B cell (primary cell): ENCODE measurements at regions not wholly inside any gene's neighbourhood (a gene's known extent, or its start where the extent isn't known, plus 50 kb on each side); places are given as distances from the start of the nearest gene placed in this dataset.

Experiments used
- ATAC-seq: fragments of 200-7000 bp; cut with Tn5 transposase; one replicate; pipeline ENCODE4 v1.10.0; 2021; ENCODE audit warnings: low read depth, mild to moderate bottlenecking, moderate number of reproducible peaks, moderate library complexity
- CTCF ChIA-PET: fragments of 350-600 bp; sonication (Branson Sonifier 250); formaldehyde crosslinking; loops from one replicate; lab custom pipeline; 2021; ENCODE audit warnings: antibody characterized with exemption, inconsistent platforms; lab: Charles Lee
- POLR2A ChIA-PET: fragments of 350-600 bp; sonication (Branson Sonifier 250); formaldehyde crosslinking; loops from one replicate; lab custom pipeline; 2021; ENCODE audit warnings: antibody characterized with exemption; lab: Charles Lee
- DNase-seq: peaks from one replicate; pipeline ENCODE4 v3.0.0; 2013
- H2AFZ ChIP-seq: 2 replicates; pipeline ENCODE4 v1.6.1; 2012; ENCODE audit warnings: mild to moderate bottlenecking, low read depth, low read length; ENCODE audit not compliant: insufficient read depth, poor library complexity, severe bottlenecking
- H3K27ac ChIP-seq, 2 donors: 1 replicate in 1 of 2; 2 replicates in 1 of 2; pipeline ENCODE4 v1.5.1; 2012 to 2013; ENCODE audit warnings: low read length in 2 of 2, mild to moderate bottlenecking in 2 of 2, moderate library complexity in 1 of 2
- H3K27me3 ChIP-seq, 4 experiments: fragments of 200-600 bp in 1 of 4; sonication (generic) in 1 of 4; replicated peaks in 1 of 4; 1 replicate in 2 of 4; 2 replicates in 2 of 4; pipeline versions ENCODE4 v1.6.1 to v1.7.0; 2013 to 2016; ENCODE audit warnings: low read length in 3 of 4, mild to moderate bottlenecking in 2 of 4, mixed read lengths in 1 of 4, moderate library complexity in 1 of 4; ENCODE audit not compliant: insufficient read depth in 4 of 4, control insufficient read depth in 3 of 4; ENCODE audit errors: control extremely low read depth in 1 of 4
- H3K36me3 ChIP-seq, 2 experiments: replicated peaks in 1 of 2; 1 replicate in 1 of 2; 2 replicates in 1 of 2; pipeline versions ENCODE4 v1.6.1 to v1.7.1; 2013; ENCODE audit warnings: low read length in 1 of 2; ENCODE audit not compliant: insufficient read depth in 2 of 2, control insufficient read depth in 1 of 2; ENCODE audit errors: control extremely low read depth in 1 of 2, extremely low read depth in 1 of 2
- H3K4me1 ChIP-seq, 2 donors: fragments of 200-600 bp in 1 of 2; sonication (generic) in 1 of 2; 1 replicate in 1 of 2; 2 replicates in 1 of 2; pipeline versions ENCODE4 v1.5.1 to v1.6.1; 2013 to 2017; ENCODE audit warnings: low read length in 2 of 2; ENCODE audit not compliant: control insufficient read depth in 2 of 2, insufficient read depth in 2 of 2
- H3K4me2 ChIP-seq: replicated peaks from 2 replicates; pipeline ENCODE3; 2012; ENCODE audit warnings: mild to moderate bottlenecking, low read depth, low read length; ENCODE audit not compliant: poor library complexity, severe bottlenecking
- H3K4me3 ChIP-seq, 5 experiments: fragments of 200-600 bp in 1 of 5; sonication (generic) in 1 of 5; 1 replicate in 3 of 5; 2 replicates in 2 of 5; pipeline versions ENCODE4 v1.5.1 to v1.7.0; 2011 to 2016; ENCODE audit warnings: low read length in 4 of 5, mild to moderate bottlenecking in 4 of 5, low read depth in 2 of 5, control low read depth in 1 of 5, moderate library complexity in 1 of 5; ENCODE audit not compliant: insufficient read depth in 1 of 5; ENCODE audit errors: control extremely low read depth in 1 of 5, extremely low read depth in 1 of 5
- H3K79me2 ChIP-seq: fragments of 200-600 bp; sonication (generic); one replicate; pipeline ENCODE4 v1.6.0; 2016; ENCODE audit warnings: low read length; ENCODE audit not compliant: control insufficient read depth, insufficient read depth
- H3K9ac ChIP-seq: fragments of 200-600 bp; sonication (generic); 2 replicates; pipeline ENCODE4 v1.6.1; 2017; ENCODE audit warnings: mild to moderate bottlenecking, low read length, moderate library complexity
- H3K9me3 ChIP-seq, 3 donors: one replicate each; pipeline versions ENCODE4 v1.6.1 to v1.7.1; 2013; ENCODE audit warnings: low read length in 2 of 3; ENCODE audit not compliant: control insufficient read depth in 2 of 3, insufficient read depth in 1 of 3; ENCODE audit errors: control extremely low read depth in 1 of 3
- H4K20me1 ChIP-seq: 2 replicates; pipeline ENCODE4 v1.6.0; 2012; ENCODE audit warnings: mild to moderate bottlenecking, low read length; ENCODE audit not compliant: insufficient read depth, control insufficient read depth, poor library complexity, severe bottlenecking
- H3K27ac Mint-ChIP-seq: one replicate; pipeline ENCODE4 v1.8.0; 2021; ENCODE audit warnings: mixed read lengths
- H3K27me3 Mint-ChIP-seq: one replicate; pipeline ENCODE4 v1.8.0; 2021; ENCODE audit warnings: mixed read lengths
- H3K4me1 Mint-ChIP-seq: one replicate; pipeline ENCODE4 v1.8.0; 2021; ENCODE audit warnings: mixed read lengths
- H3K4me3 Mint-ChIP-seq: one replicate; pipeline ENCODE4 v1.8.0; 2021; ENCODE audit warnings: mixed read lengths
- H3K9me3 Mint-ChIP-seq: one replicate; pipeline ENCODE4 v1.8.0; 2022; ENCODE audit warnings: mixed read lengths; ENCODE audit not compliant: insufficient read depth
- EZH2 ChIP-seq: IDR thresholded peaks from 2 replicates; pipeline ENCODE4 v1.6.1; 2012; ENCODE audit warnings: borderline replicate concordance, low read depth, mild to moderate bottlenecking, moderate library complexity, low read length; ENCODE audit not compliant: insufficient read depth, poor library complexity, severe bottlenecking
- WGBS: methylation state at CpG from one replicate; pipeline ENCODE4 v1.1.5; 2013; ENCODE audit warnings: missing lambda C conversion rate; ENCODE audit not compliant: insufficient coverage; 5-methylcytosine and 5-hydroxymethylcytosine counted together
- intact Hi-C: fragments of 100-400 bp; cut with micrococcal nuclease; formaldehyde crosslinking; loops from one replicate; pipeline ENCODE4 v1.10.0; 2022
- TF ChIP-seq, protein P1 (sequence below): fragments of 200-600 bp; IDR thresholded peaks from one replicate; pipeline ENCODE4 v1.8.0; 2022; ENCODE audit warnings: antibody characterized with exemption, mild to moderate bottlenecking

DNA sequence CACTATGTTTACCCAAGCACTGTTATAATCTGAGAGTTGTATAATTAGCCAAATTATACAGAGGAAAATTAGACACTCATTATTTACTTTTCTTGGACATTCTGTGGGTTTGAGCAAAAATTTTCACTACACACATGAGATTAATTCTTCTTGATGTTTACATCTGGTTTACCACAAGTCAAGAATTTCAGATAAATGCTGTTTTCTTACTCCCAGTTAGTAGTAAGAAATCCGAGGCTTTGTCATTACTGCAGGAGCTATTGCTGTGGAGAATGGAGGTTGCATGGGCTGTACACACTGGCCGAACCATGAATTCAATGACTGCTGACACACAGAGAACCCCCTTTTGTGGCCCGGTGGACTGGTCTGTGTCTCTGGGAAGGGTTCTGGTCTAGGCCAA lies 207.7 kb upstream of the CFAP20DC start:
- no CpG with 5 or more reads among the region's 3 CpGs for WGBS
- Mint-ChIP-seq H3K4me1 (peaks cover 16% of the 10 kb centered on the region), H3K27me3 (no peaks in the 10 kb centered on the region), H3K4me3 (no peak overlapping the region), H3K9me3 (no peaks in the 10 kb centered on the region), H3K27ac (no peak overlapping the region)
- TF ChIP-seq, protein P1, sequence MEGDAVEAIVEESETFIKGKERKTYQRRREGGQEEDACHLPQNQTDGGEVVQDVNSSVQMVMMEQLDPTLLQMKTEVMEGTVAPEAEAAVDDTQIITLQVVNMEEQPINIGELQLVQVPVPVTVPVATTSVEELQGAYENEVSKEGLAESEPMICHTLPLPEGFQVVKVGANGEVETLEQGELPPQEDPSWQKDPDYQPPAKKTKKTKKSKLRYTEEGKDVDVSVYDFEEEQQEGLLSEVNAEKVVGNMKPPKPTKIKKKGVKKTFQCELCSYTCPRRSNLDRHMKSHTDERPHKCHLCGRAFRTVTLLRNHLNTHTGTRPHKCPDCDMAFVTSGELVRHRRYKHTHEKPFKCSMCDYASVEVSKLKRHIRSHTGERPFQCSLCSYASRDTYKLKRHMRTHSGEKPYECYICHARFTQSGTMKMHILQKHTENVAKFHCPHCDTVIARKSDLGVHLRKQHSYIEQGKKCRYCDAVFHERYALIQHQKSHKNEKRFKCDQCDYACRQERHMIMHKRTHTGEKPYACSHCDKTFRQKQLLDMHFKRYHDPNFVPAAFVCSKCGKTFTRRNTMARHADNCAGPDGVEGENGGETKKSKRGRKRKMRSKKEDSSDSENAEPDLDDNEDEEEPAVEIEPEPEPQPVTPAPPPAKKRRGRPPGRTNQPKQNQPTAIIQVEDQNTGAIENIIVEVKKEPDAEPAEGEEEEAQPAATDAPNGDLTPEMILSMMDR: no peak
- no peak for TF ChIP-seq EZH2
- no peaks in the 10 kb centered on the region for H3K36me3 ChIP-seq
- ATAC-seq (no peak), DNase-seq (no peak)
- peaks cover 12% of the 10 kb centered on the region in 2 donors for H3K4me1 ChIP-seq
- no peaks in the 10 kb centered on the region for H3K79me2 ChIP-seq
- no peak overlapping the region for H2AFZ ChIP-seq
- H3K27ac ChIP-seq: no peak overlapping the region
- H3K9me3 ChIP-seq: no peaks in the 10 kb centered on the region
- no peaks in the 10 kb centered on the region for H3K27me3 ChIP-seq
- no peak overlapping the region for H3K9ac ChIP-seq
- CTCF ChIA-PET: no interaction called here
- H3K4me2 ChIP-seq: no peak overlapping the region
- POLR2A ChIA-PET: no interaction called here
- H3K4me3 ChIP-seq: no peak overlapping the region
- H4K20me1 ChIP-seq: no peaks in the 10 kb centered on the region
- intact Hi-C loops: no loop called here

DNA sequence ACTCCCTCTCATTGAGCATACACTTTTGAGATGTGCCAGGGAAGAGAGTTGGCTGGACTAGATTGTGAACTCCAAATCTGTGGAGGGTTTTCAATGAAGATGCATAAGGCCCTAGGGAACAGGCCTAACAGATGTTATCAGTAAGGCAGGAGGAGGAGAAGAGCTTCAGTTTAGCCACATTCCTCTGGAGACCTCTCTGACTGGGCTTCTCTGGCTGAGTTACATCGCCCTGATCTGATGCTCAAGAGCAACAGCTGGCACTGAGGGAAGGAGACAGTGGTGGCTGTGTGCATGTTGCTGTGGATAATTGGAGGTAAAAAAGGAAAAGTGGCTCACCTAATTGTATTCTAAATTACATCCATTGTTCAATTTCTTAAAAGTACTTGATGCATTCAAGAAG lies 206.4 kb upstream of the CFAP20DC start:
- no peak overlapping the region for H3K4me2 ChIP-seq
- POLR2A ChIA-PET: no interaction called here
- no peaks in the 10 kb centered on the region for H3K27me3 ChIP-seq
- H3K4me3 ChIP-seq: no peak overlapping the region
- no peaks in the 10 kb centered on the region for H3K36me3 ChIP-seq
- no CpG with 5 or more reads among the region's 1 CpG for WGBS
- H3K27ac Mint-ChIP-seq: no peak overlapping the region
- H3K4me3 Mint-ChIP-seq: no peak overlapping the region
- H3K9me3 ChIP-seq: no peaks in the 10 kb centered on the region
- ATAC-seq (no peak), DNase-seq (no peak)
- no peaks in the 10 kb centered on the region for H3K4me1 ChIP-seq
- H3K79me2 ChIP-seq: no peaks in the 10 kb centered on the region
- H3K9me3 Mint-ChIP-seq: no peaks in the 10 kb centered on the region
- H2AFZ ChIP-seq: no peak overlapping the region
- H4K20me1 ChIP-seq: no peaks in the 10 kb centered on the region
- H3K4me1 Mint-ChIP-seq: peaks cover 3% of the 10 kb centered on the region
- H3K9ac ChIP-seq: no peak overlapping the region
- no peaks in the 10 kb centered on the region for H3K27me3 Mint-ChIP-seq
- intact Hi-C loops: no loop called here
- CTCF ChIA-PET: no interaction called here
- TF ChIP-seq EZH2: no peak
- TF ChIP-seq, protein P1: no peak
- no peak overlapping the region for H3K27ac ChIP-seq
